Epithelial cell of proximal tubule (primary cell): ENCODE measurements at regions not wholly inside any gene's neighbourhood (a gene's known extent, or its start where the extent isn't known, plus 50 kb on each side); places are given as distances from the start of the nearest gene placed in this dataset.
"Not testable (repeated sequence)": the region's sequence is repeated elsewhere in the genome, so short reads cannot be mapped to it uniquely, and the experiment has no call there.

ENCODE experiments used
- DNase-seq: peaks from one replicate; pipeline ENCODE4 v3.0.0-alpha.2; 2011; ENCODE audit warnings: low read depth
- H3K4me3 ChIP-seq: 2 replicates; pipeline ENCODE4 v1.5.1; 2011; ENCODE audit warnings: low read depth, mild to moderate bottlenecking, low read length
- CTCF ChIP-seq: conservative IDR thresholded peaks from 2 replicates; pipeline ENCODE4 v1.5.1; 2012; ENCODE audit warnings: low read depth, mild to moderate bottlenecking, low read length

- TF ChIP-seq CTCF: peak; percentile 92
- DNase-seq: no peak
- H3K4me3 ChIP-seq: peak overlapping the region; percentile 20
Measured at GRCh38 chr18:76709659-76710645, 112.4 kb upstream of the ZNF236 start.

- DNase-seq: no peak
- TF ChIP-seq CTCF: no peak
- no peak overlapping the region for H3K4me3 ChIP-seq
Measured at GRCh38 chr18:76708722-76709353, 113.5 kb upstream of the ZNF236 start.

- no peak overlapping the region for H3K4me3 ChIP-seq
- no peak for TF ChIP-seq CTCF
- DNase-seq: no peak
Measured at GRCh38 chr18:76708071-76708721, 114.2 kb upstream of the ZNF236 start.

- no peak for TF ChIP-seq CTCF
- no peak overlapping the region for H3K4me3 ChIP-seq
Measured at GRCh38 chr18:76707534-76707933, 114.8 kb upstream of the ZNF236 start.

GRCh38 chr18:76704589-76704988, 117.8 kb upstream of the ZNF236 start:
- DNase-seq, H3K4me3 ChIP-seq: not testable (repeated sequence)

More at GRCh38 chr18:76707534-76707933, 114.8 kb upstream of the ZNF236 start:
- no peak for DNase-seq

GRCh38 chr18:76699923-76700322, 122.4 kb upstream of the ZNF236 start:
- DNase-seq: peak; percentile 16
- no peak for TF ChIP-seq CTCF
- no peak overlapping the region for H3K4me3 ChIP-seq

- H3K4me3 ChIP-seq: peak overlapping the region; percentile 36
- no peak for TF ChIP-seq CTCF
- no peak for DNase-seq
Measured at GRCh38 chr18:76697441-76697901, 124.9 kb upstream of the ZNF236 start.
